A673 (cell line): ENCODE measurements at regions not wholly inside any gene's neighbourhood (a gene's known extent, or its start where the extent isn't known, plus 50 kb on each side); places are given as distances from the start of the nearest gene placed in this dataset.

Source experiments
- CTCF ChIP-seq: fragments of 300-800, 200-600 bp; sonication (generic); conservative IDR thresholded peaks from 2 replicates; pipeline ENCODE4 v1.5.1; 2017; ENCODE audit warnings: low read depth, mild to moderate bottlenecking, antibody characterized with exemption, low read length, moderate library complexity, mixed read lengths
- EZH2 ChIP-seq: fragments of 200-600 bp; sonication (generic); IDR thresholded peaks from 2 replicates; pipeline ENCODE4 v1.6.1; 2017; ENCODE audit warnings: borderline replicate concordance, low read depth, mild to moderate bottlenecking, mixed read lengths, antibody characterized with exemption, low read length; ENCODE audit not compliant: poor library complexity, severe bottlenecking

- TF ChIP-seq CTCF (no peak), EZH2 (no peak)
These were observed 102.8 kb upstream of the USP25 start for GRCh38 chr21:15627011-15627410.
